Caco-2 (cell line): ENCODE measurements at regions not wholly inside any gene's neighbourhood (a gene's known extent, or its start where the extent isn't known, plus 50 kb on each side); places are given as distances from the start of the nearest gene placed in this dataset.

Source experiments
- BruUV-seq: library from RNA; stranded (reverse); fragments of 400-500 nt; replicated peaks from 2 replicates; lab custom pipeline; 2021; lab: Mats Ljungman, UMichigan
- CTCF ChIA-PET: fragments of 300-600 bp; sonication (Branson Sonifier 250); formaldehyde crosslinking; loops from one replicate; lab custom pipeline; 2022; ENCODE audit warnings: antibody characterized with exemption; lab: Charles Lee
- POLR2A ChIA-PET: fragments of 300-600 bp; sonication (Branson Sonifier 250); formaldehyde crosslinking; loops from one replicate; lab custom pipeline; 2022; ENCODE audit warnings: antibody characterized with exemption; lab: Charles Lee
- DNase-seq, 2 experiments: peaks; one replicate each; pipeline versions ENCODE4 v3.0.0 to v3.0.0-alpha.2; 2020 to 2022
- H3K27me3 ChIP-seq: replicated peaks from 2 replicates; pipeline ENCODE4 v1.6.0; 2011; ENCODE audit warnings: low read length; ENCODE audit not compliant: control insufficient read depth, insufficient read depth
- H3K36me3 ChIP-seq: 2 replicates; pipeline ENCODE4 v1.5.1; 2011; ENCODE audit warnings: low read length; ENCODE audit not compliant: control insufficient read depth, insufficient read depth
- H3K4me1 ChIP-seq: fragments of 250-450 bp; sonication (Bioruptor Pico); 2 replicates; pipeline ENCODE4 v1.5.1; 2020; ENCODE audit warnings: mild to moderate bottlenecking
- H3K4me3 ChIP-seq: 2 replicates; pipeline ENCODE4 v1.5.1; 2011; ENCODE audit warnings: low read depth, mild to moderate bottlenecking, control low read depth, low read length
- H3K9me3 ChIP-seq: fragments of 250-450 bp; sonication (Bioruptor Pico); 2 replicates; pipeline ENCODE4 v1.5.1; 2020; ENCODE audit warnings: mild to moderate bottlenecking, moderate library complexity
- H3K27ac Mint-ChIP-seq: one replicate; pipeline ENCODE4 v1.8.0; 2022; ENCODE audit warnings: mixed read lengths; ENCODE audit not compliant: unreplicated experiment
- H3K27me3 Mint-ChIP-seq: one replicate; pipeline ENCODE4 v1.8.0; 2022; ENCODE audit warnings: mixed read lengths; ENCODE audit not compliant: insufficient read depth, unreplicated experiment
- H3K36me3 Mint-ChIP-seq: one replicate; pipeline ENCODE4 v1.8.0; 2022; ENCODE audit warnings: mild to moderate bottlenecking, mixed read lengths; ENCODE audit not compliant: insufficient read depth, unreplicated experiment
- H3K4me1 Mint-ChIP-seq: one replicate; pipeline ENCODE4 v1.8.0; 2022; ENCODE audit warnings: low read depth, mixed read lengths; ENCODE audit not compliant: unreplicated experiment
- H3K4me3 Mint-ChIP-seq: one replicate; pipeline ENCODE4 v1.8.0; 2022; ENCODE audit warnings: mild to moderate bottlenecking, moderate library complexity, mixed read lengths; ENCODE audit not compliant: unreplicated experiment
- H3K9me3 Mint-ChIP-seq: one replicate; pipeline ENCODE4 v1.8.0; 2022; ENCODE audit warnings: mixed read lengths; ENCODE audit not compliant: unreplicated experiment
- CTCF ChIP-seq, 2 experiments: fragments of 200-600 bp in 1 of 2; IDR thresholded peaks; 1 replicate in 1 of 2; 2 replicates in 1 of 2; pipeline versions ENCODE4 v1.5.1 to v1.8.0; 2011 to 2022; ENCODE audit warnings: antibody characterized with exemption in 1 of 2, control low read depth in 1 of 2, inconsistent platforms in 1 of 2, low read depth in 1 of 2, low read length in 1 of 2, mild to moderate bottlenecking in 1 of 2, moderate library complexity in 1 of 2; ENCODE audit not compliant: insufficient read depth in 1 of 2, severe bottlenecking in 1 of 2, unreplicated experiment in 1 of 2
- intact Hi-C: fragments of 100-400 bp; cut with micrococcal nuclease; formaldehyde crosslinking; loops from one replicate; pipeline ENCODE4 v1.10.0; 2022; ENCODE audit not compliant: unreplicated experiment

- POLR2A ChIA-PET = no interaction called here
- Histone ChIP-seq H3K9me3 (no peaks in the 10 kb centered on the region), H3K4me3 (no peak overlapping the region), H3K27me3 (no peaks in the 10 kb centered on the region), H3K36me3 (no peaks in the 10 kb centered on the region), H3K4me1 (no peaks in the 10 kb centered on the region)
- intact Hi-C loops = no loop called here
- CTCF ChIA-PET = no interaction called here
- no peak overlapping the region for H3K27ac Mint-ChIP-seq
- BruUV-seq = no TSS peak
- no peak overlapping the region for H3K4me3 Mint-ChIP-seq
- no peak for DNase-seq
- peaks cover 6% of the 10 kb centered on the region for H3K4me1 Mint-ChIP-seq
- no peaks in the 10 kb centered on the region for H3K36me3 Mint-ChIP-seq
- H3K27me3 Mint-ChIP-seq = no peaks in the 10 kb centered on the region
- TF ChIP-seq CTCF (IDR thresholded peaks at IDR 0.05; ENCODE audit: insufficient read depth in 1 of 2, low read depth in 1 of 2, low read length in 1 of 2, severe bottlenecking in 1 of 2, unreplicated experiment in 1 of 2) = no peak
- no peaks in the 10 kb centered on the region for H3K9me3 Mint-ChIP-seq
These were observed 292.1 kb upstream of the FMN2 start for GRCh38 chr1:239799617-239800016.

- Mint-ChIP-seq H3K27ac (no peak overlapping the region), H3K4me3 (no peak overlapping the region), H3K36me3 (no peaks in the 10 kb centered on the region), H3K9me3 (no peaks in the 10 kb centered on the region), H3K4me1 (peaks cover 6% of the 10 kb centered on the region), H3K27me3 (no peaks in the 10 kb centered on the region)
- Histone ChIP-seq H3K9me3 (no peaks in the 10 kb centered on the region), H3K36me3 (no peaks in the 10 kb centered on the region), H3K27me3 (no peaks in the 10 kb centered on the region), H3K4me1 (no peaks in the 10 kb centered on the region), H3K4me3 (no peak overlapping the region)
- TF ChIP-seq CTCF (IDR thresholded peaks at IDR 0.05; ENCODE audit: insufficient read depth in 1 of 2, low read depth in 1 of 2, low read length in 1 of 2, severe bottlenecking in 1 of 2, unreplicated experiment in 1 of 2) = no peak
- intact Hi-C loops = no loop called here
- BruUV-seq = no TSS peak
- CTCF ChIA-PET = no interaction called here
- POLR2A ChIA-PET = no interaction called here
- no peak for DNase-seq
These were observed 290.8 kb upstream of the FMN2 start for GRCh38 chr1:239800861-239801260.

DNA sequence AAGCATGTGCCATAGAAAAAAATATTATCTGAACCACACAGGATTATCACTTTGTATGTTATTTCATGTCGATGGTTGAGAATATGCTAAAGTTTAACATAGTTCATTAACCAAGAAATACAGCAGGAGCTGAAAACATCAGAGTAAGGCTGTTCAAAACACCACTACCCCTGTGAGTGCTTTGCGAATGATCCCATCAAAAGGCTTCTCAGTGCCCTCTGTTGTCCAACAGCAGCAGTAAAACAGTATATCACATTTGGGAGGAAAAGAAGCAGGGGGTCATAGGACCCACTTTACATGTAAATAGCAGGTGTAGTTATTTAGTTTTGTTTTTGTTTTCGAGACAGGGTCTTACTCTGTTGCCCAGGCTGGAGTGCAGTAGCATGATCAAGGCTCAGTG lies 289.4 kb upstream of the FMN2 start:
- H3K27ac Mint-ChIP-seq = no peak overlapping the region
- no peak overlapping the region for H3K4me3 ChIP-seq
- DNase-seq = no peak
- H3K4me3 Mint-ChIP-seq = no peak overlapping the region
- H3K4me1 ChIP-seq = no peaks in the 10 kb centered on the region
- H3K27me3 ChIP-seq = no peaks in the 10 kb centered on the region
- H3K9me3 ChIP-seq = no peaks in the 10 kb centered on the region
- TF ChIP-seq CTCF (IDR thresholded peaks at IDR 0.05; ENCODE audit: insufficient read depth in 1 of 2, low read depth in 1 of 2, low read length in 1 of 2, severe bottlenecking in 1 of 2, unreplicated experiment in 1 of 2) = no peak
- H3K4me1 Mint-ChIP-seq = peaks cover 6% of the 10 kb centered on the region
- CTCF ChIA-PET = no interaction called here
- H3K36me3 Mint-ChIP-seq = no peaks in the 10 kb centered on the region
- no peaks in the 10 kb centered on the region for H3K9me3 Mint-ChIP-seq
- BruUV-seq = no TSS peak
- POLR2A ChIA-PET = no interaction called here
- no peaks in the 10 kb centered on the region for H3K36me3 ChIP-seq
- H3K27me3 Mint-ChIP-seq = no peaks in the 10 kb centered on the region
- intact Hi-C loops = no loop called here
